Activated T-cell treated with anti-CD3 and anti-CD28 coated beads, Interleukin-2, amount 50 U/mL, for 4 hours (primary cell): ENCODE measurements at regions not wholly inside any gene's neighbourhood (a gene's known extent, or its start where the extent isn't known, plus 50 kb on each side); places are given as distances from the start of the nearest gene placed in this dataset.

Source experiments
- ATAC-seq, 2 donors: fragments of 200-7000 bp; cut with Tn5 transposase; one replicate each; pipeline ENCODE4 v1.10.0; 2021
- DNase-seq: peaks from one replicate; pipeline ENCODE4 v3.0.0-alpha.2; 2020
- H3K27me3 Mint-ChIP-seq: one replicate; pipeline ENCODE4 v1.8.0; 2021; ENCODE audit warnings: low read depth, mixed read lengths
- H3K36me3 Mint-ChIP-seq: one replicate; pipeline ENCODE4 v1.8.0; 2022; ENCODE audit warnings: mixed read lengths; ENCODE audit not compliant: insufficient read depth
- H3K4me1 Mint-ChIP-seq: one replicate; pipeline ENCODE4 v1.8.0; 2021; ENCODE audit warnings: low read depth, mixed read lengths
- H3K4me3 Mint-ChIP-seq: one replicate; pipeline ENCODE4 v1.8.0; 2021; ENCODE audit warnings: mild to moderate bottlenecking, moderate library complexity, mixed read lengths
- H3K9me3 Mint-ChIP-seq: one replicate; pipeline ENCODE4 v1.8.0; 2021; ENCODE audit warnings: mixed read lengths

GRCh38 chr16:79687249-79688130 lies 87.0 kb upstream of the MAF start:
- DNase-seq (no peak), ATAC-seq (no peak)
- no peaks in the 10 kb centered on the region for H3K9me3 Mint-ChIP-seq
- H3K4me3 Mint-ChIP-seq = no peak overlapping the region
- no peaks in the 10 kb centered on the region for H3K36me3 Mint-ChIP-seq
- H3K4me1 Mint-ChIP-seq = no peaks in the 10 kb centered on the region
- H3K27me3 Mint-ChIP-seq = peaks cover 6% of the 10 kb centered on the region

GRCh38 chr16:79685871-79686270 lies 85.3 kb upstream of the MAF start:
- no peaks in the 10 kb centered on the region for H3K4me1 Mint-ChIP-seq
- DNase-seq (no peak), ATAC-seq (no peak)
- H3K36me3 Mint-ChIP-seq = no peaks in the 10 kb centered on the region
- no peaks in the 10 kb centered on the region for H3K9me3 Mint-ChIP-seq
- peaks cover 4% of the 10 kb centered on the region for H3K27me3 Mint-ChIP-seq
- no peak overlapping the region for H3K4me3 Mint-ChIP-seq

- Mint-ChIP-seq H3K4me1 (no peaks in the 10 kb centered on the region), H3K9me3 (no peaks in the 10 kb centered on the region), H3K4me3 (no peak overlapping the region), H3K36me3 (no peaks in the 10 kb centered on the region), H3K27me3 (no peaks in the 10 kb centered on the region)
- DNase-seq (no peak), ATAC-seq (no peak)
Measured at GRCh38 chr16:79679334-79679733, 78.8 kb upstream of the MAF start.

- H3K9me3 Mint-ChIP-seq = no peaks in the 10 kb centered on the region
- DNase-seq (no peak), ATAC-seq (no peak)
- H3K4me1 Mint-ChIP-seq = no peaks in the 10 kb centered on the region
- H3K4me3 Mint-ChIP-seq = no peak overlapping the region
- H3K36me3 Mint-ChIP-seq = no peaks in the 10 kb centered on the region
- no peaks in the 10 kb centered on the region for H3K27me3 Mint-ChIP-seq
Measured at GRCh38 chr16:79677799-79678530, 77.4 kb upstream of the MAF start.

- H3K4me1 Mint-ChIP-seq = no peaks in the 10 kb centered on the region
- no peak overlapping the region for H3K4me3 Mint-ChIP-seq
- DNase-seq (no peak), ATAC-seq (no peak)
- peaks cover 7% of the 10 kb centered on the region for H3K9me3 Mint-ChIP-seq
- H3K27me3 Mint-ChIP-seq = no peaks in the 10 kb centered on the region
- H3K36me3 Mint-ChIP-seq = no peaks in the 10 kb centered on the region
Measured at GRCh38 chr16:79673635-79674034, 73.1 kb upstream of the MAF start.

GRCh38 chr16:79672524-79672923 lies 72.0 kb upstream of the MAF start:
- ATAC-seq (no peak), DNase-seq (no peak)
- Mint-ChIP-seq H3K27me3 (no peaks in the 10 kb centered on the region), H3K4me3 (no peak overlapping the region), H3K9me3 (peaks cover 7% of the 10 kb centered on the region), H3K4me1 (no peaks in the 10 kb centered on the region), H3K36me3 (no peaks in the 10 kb centered on the region)

GRCh38 chr16:79668502-79668901 lies 68.0 kb upstream of the MAF start:
- Mint-ChIP-seq H3K9me3 (peaks cover 7% of the 10 kb centered on the region), H3K36me3 (no peaks in the 10 kb centered on the region), H3K4me1 (peaks cover 4% of the 10 kb centered on the region), H3K4me3 (no peak overlapping the region), H3K27me3 (no peaks in the 10 kb centered on the region)
- no peak for DNase-seq
- no peak for ATAC-seq

GRCh38 chr16:79665970-79666369 lies 65.4 kb upstream of the MAF start:
- no peaks in the 10 kb centered on the region for H3K36me3 Mint-ChIP-seq
- H3K4me3 Mint-ChIP-seq = no peak overlapping the region
- H3K9me3 Mint-ChIP-seq = peaks cover 7% of the 10 kb centered on the region
- no peak for ATAC-seq
- peaks cover 4% of the 10 kb centered on the region for H3K4me1 Mint-ChIP-seq
- DNase-seq = no peak
- no peaks in the 10 kb centered on the region for H3K27me3 Mint-ChIP-seq

GRCh38 chr16:79664407-79664806 lies 63.9 kb upstream of the MAF start:
- H3K27me3 Mint-ChIP-seq = no peaks in the 10 kb centered on the region
- DNase-seq = no peak

GRCh38 chr16:79662669-79663313 lies 62.3 kb upstream of the MAF start:
- ATAC-seq (no peak), DNase-seq (no peak)
- Mint-ChIP-seq H3K9me3 (no peaks in the 10 kb centered on the region), H3K4me1 (peaks cover 4% of the 10 kb centered on the region), H3K36me3 (no peaks in the 10 kb centered on the region), H3K27me3 (no peaks in the 10 kb centered on the region), H3K4me3 (no peak overlapping the region)

More at GRCh38 chr16:79664407-79664806, 63.9 kb upstream of the MAF start:
- ATAC-seq = no peak
- Mint-ChIP-seq H3K4me3 (no peak overlapping the region), H3K4me1 (peaks cover 4% of the 10 kb centered on the region), H3K36me3 (no peaks in the 10 kb centered on the region), H3K9me3 (no peaks in the 10 kb centered on the region)

- no peaks in the 10 kb centered on the region for H3K9me3 Mint-ChIP-seq
Measured at GRCh38 chr16:79662122-79662521, 61.6 kb upstream of the MAF start.

GRCh38 chr16:79661578-79661977 lies 61.0 kb upstream of the MAF start:
- no peaks in the 10 kb centered on the region for H3K9me3 Mint-ChIP-seq
- no peak overlapping the region for H3K4me3 Mint-ChIP-seq
- H3K27me3 Mint-ChIP-seq = peaks cover 3% of the 10 kb centered on the region
- DNase-seq = no peak
- no peak for ATAC-seq
- H3K4me1 Mint-ChIP-seq = peaks cover 4% of the 10 kb centered on the region
- H3K36me3 Mint-ChIP-seq = no peaks in the 10 kb centered on the region

More at GRCh38 chr16:79662122-79662521, 61.6 kb upstream of the MAF start:
- DNase-seq (no peak), ATAC-seq (no peak)
- Mint-ChIP-seq H3K27me3 (peaks cover under 1% of the 10 kb centered on the region), H3K36me3 (no peaks in the 10 kb centered on the region), H3K4me3 (no peak overlapping the region), H3K4me1 (peaks cover 4% of the 10 kb centered on the region)

GRCh38 chr16:79659344-79659743 lies 58.8 kb upstream of the MAF start:
- Mint-ChIP-seq H3K4me1 (no peaks in the 10 kb centered on the region), H3K27me3 (peaks cover 3% of the 10 kb centered on the region), H3K9me3 (no peaks in the 10 kb centered on the region), H3K4me3 (no peak overlapping the region), H3K36me3 (no peaks in the 10 kb centered on the region)
- DNase-seq (no peak), ATAC-seq (no peak)

- Mint-ChIP-seq H3K4me3 (no peak overlapping the region), H3K4me1 (no peaks in the 10 kb centered on the region), H3K9me3 (no peaks in the 10 kb centered on the region), H3K36me3 (no peaks in the 10 kb centered on the region), H3K27me3 (peaks cover 3% of the 10 kb centered on the region)
- DNase-seq = no peak
- no peak for ATAC-seq
Measured at GRCh38 chr16:79658301-79659033, 57.9 kb upstream of the MAF start.
